ENCODE measurements at regions not wholly inside any gene's neighbourhood (a gene's known extent, or its start where the extent isn't known, plus 50 kb on each side); places are given as distances from the start of the nearest gene placed in this dataset.

GRCh38 chr21:15273244-15273643 lies 208.4 kb upstream of the NRIP1 start:
- DNase-seq (ENCODE audit: low spot score) = no peak
- no peak for TF ChIP-seq CTCF (IDR thresholded peaks at IDR 0.05; ENCODE audit: extremely low read depth, insufficient read depth, missing control alignments)
- in situ Hi-C loops (cut with MboI; ENCODE audit: low pct_unique_long_range_greater_than_20kb, low sequenced_read_pairs, unreplicated experiment) = no loop called here

- no peak for TF ChIP-seq CTCF (IDR thresholded peaks at IDR 0.05; ENCODE audit: extremely low read depth, insufficient read depth, missing control alignments)
- in situ Hi-C loops (cut with MboI; ENCODE audit: low pct_unique_long_range_greater_than_20kb, low sequenced_read_pairs, unreplicated experiment) = no loop called here
- no peak for DNase-seq (ENCODE audit: low spot score)
These were observed 210.1 kb upstream of the NRIP1 start for GRCh38 chr21:15274701-15275485.

GRCh38 chr21:15275615-15276235 lies 210.9 kb upstream of the NRIP1 start:
- in situ Hi-C loops (cut with MboI; ENCODE audit: low pct_unique_long_range_greater_than_20kb, low sequenced_read_pairs, unreplicated experiment) = no loop called here
- no peak for DNase-seq (ENCODE audit: low spot score)
- no peak for TF ChIP-seq CTCF (IDR thresholded peaks at IDR 0.05; ENCODE audit: extremely low read depth, insufficient read depth, missing control alignments)

- in situ Hi-C loops (cut with MboI; ENCODE audit: low pct_unique_long_range_greater_than_20kb, low sequenced_read_pairs, unreplicated experiment) = no loop called here
These were observed 211.4 kb upstream of the NRIP1 start for GRCh38 chr21:15276243-15276642.

GRCh38 chr21:15277466-15277865 lies 212.7 kb upstream of the NRIP1 start:
- in situ Hi-C loops (cut with MboI; ENCODE audit: low pct_unique_long_range_greater_than_20kb, low sequenced_read_pairs, unreplicated experiment) = no loop called here
- TF ChIP-seq CTCF (IDR thresholded peaks at IDR 0.05; ENCODE audit: extremely low read depth, insufficient read depth, missing control alignments) = no peak
- no peak for DNase-seq (ENCODE audit: low spot score)

More at GRCh38 chr21:15276243-15276642, 211.4 kb upstream of the NRIP1 start:
- DNase-seq (ENCODE audit: low spot score) = no peak
- no peak for TF ChIP-seq CTCF (IDR thresholded peaks at IDR 0.05; ENCODE audit: extremely low read depth, insufficient read depth, missing control alignments)

- in situ Hi-C loops (cut with MboI; ENCODE audit: low pct_unique_long_range_greater_than_20kb, low sequenced_read_pairs, unreplicated experiment) = no loop called here
- no peak for TF ChIP-seq CTCF (IDR thresholded peaks at IDR 0.05; ENCODE audit: extremely low read depth, insufficient read depth, missing control alignments)
- DNase-seq (ENCODE audit: low spot score) = no peak
These were observed 213.5 kb upstream of the NRIP1 start for GRCh38 chr21:15278279-15278678.
